ENCODE measurements at regions not wholly inside any gene's neighbourhood (a gene's known extent, or its start where the extent isn't known, plus 50 kb on each side); places are given as distances from the start of the nearest gene placed in this dataset.

GRCh38 chr6:153804755-153805330, 234.2 kb upstream of the OPRM1 start:
- H3K4me3 ChIP-seq (ENCODE audit: low read length): no peak overlapping the region
- no peak for TF ChIP-seq CTCF (conservative IDR thresholded peaks at IDR 0.05; ENCODE audit: low read length)
- DNase-seq (ENCODE audit: low read depth): no peak

GRCh38 chr6:153801917-153802316, 237.1 kb upstream of the OPRM1 start:
- no peak overlapping the region for H3K4me3 ChIP-seq (ENCODE audit: low read length)
- no peak for DNase-seq (ENCODE audit: low read depth)
- no peak for TF ChIP-seq CTCF (conservative IDR thresholded peaks at IDR 0.05; ENCODE audit: low read length)

- H3K4me3 ChIP-seq (ENCODE audit: low read length): no peak overlapping the region
- DNase-seq (ENCODE audit: low read depth): no peak
- TF ChIP-seq CTCF (conservative IDR thresholded peaks at IDR 0.05; ENCODE audit: low read length): no peak
Measured at GRCh38 chr6:153800580-153801188, 238.4 kb upstream of the OPRM1 start.

- no peak for TF ChIP-seq CTCF (conservative IDR thresholded peaks at IDR 0.05; ENCODE audit: low read length)
- no peak overlapping the region for H3K4me3 ChIP-seq (ENCODE audit: low read length)
- no peak for DNase-seq (ENCODE audit: low read depth)
Measured at GRCh38 chr6:153790876-153791473, 248.1 kb upstream of the OPRM1 start.

- no peak overlapping the region for H3K4me3 ChIP-seq (ENCODE audit: low read length)
- peak; percentile 8 for DNase-seq (ENCODE audit: low read depth)
- TF ChIP-seq CTCF (conservative IDR thresholded peaks at IDR 0.05; ENCODE audit: low read length): no peak
Measured at GRCh38 chr6:153790048-153790447, 249.0 kb upstream of the OPRM1 start.

GRCh38 chr6:153787341-153787606, 251.8 kb upstream of the OPRM1 start:
- no peak overlapping the region for H3K4me3 ChIP-seq (ENCODE audit: low read length)

More at GRCh38 chr6:153787341-153787606, 251.8 kb upstream of the OPRM1 start:
- TF ChIP-seq CTCF (conservative IDR thresholded peaks at IDR 0.05; ENCODE audit: low read length): no peak
- DNase-seq (ENCODE audit: low read depth): no peak

Data from AG10803 (cell line).